Endodermal cell (in vitro differentiated cells): ENCODE measurements at regions not wholly inside any gene's neighbourhood (a gene's known extent, or its start where the extent isn't known, plus 50 kb on each side); places are given as distances from the start of the nearest gene placed in this dataset.

ENCODE experiments used
- DNase-seq: peaks from one replicate; pipeline ENCODE4 v3.0.0-alpha.2; 2017
- H3K27ac ChIP-seq: 2 replicates; pipeline ENCODE4 v1.5.1; 2013; ENCODE audit warnings: mild to moderate bottlenecking, low read depth, low read length, moderate library complexity
- H3K27me3 ChIP-seq: 2 replicates; pipeline ENCODE4 v1.6.1; 2013; ENCODE audit warnings: mild to moderate bottlenecking, low read length, moderate library complexity; ENCODE audit not compliant: insufficient read depth, control insufficient read depth, poor library complexity, severe bottlenecking
- H3K36me3 ChIP-seq: 2 replicates; pipeline ENCODE4 v1.7.0; 2013; ENCODE audit warnings: mild to moderate bottlenecking, low read length, moderate library complexity; ENCODE audit not compliant: control insufficient read depth, insufficient read depth
- H3K4me1 ChIP-seq: one replicate; pipeline ENCODE4 v1.7.0; 2013; ENCODE audit warnings: low read length; ENCODE audit not compliant: control insufficient read depth, insufficient read depth
- H3K4me3 ChIP-seq: 2 replicates; pipeline ENCODE4 v1.5.1; 2013; ENCODE audit warnings: mild to moderate bottlenecking, low read length, moderate library complexity
- H3K9ac ChIP-seq: 2 replicates; pipeline ENCODE4 v1.6.1; 2013; ENCODE audit warnings: mild to moderate bottlenecking, low read length, moderate library complexity; ENCODE audit not compliant: poor library complexity, severe bottlenecking; ENCODE audit errors: extremely low read depth
- H3K9me3 ChIP-seq: 2 replicates; pipeline ENCODE4 v1.6.1; 2013; ENCODE audit warnings: mild to moderate bottlenecking, low read length, moderate library complexity; ENCODE audit not compliant: control insufficient read depth
- H3K27ac Mint-ChIP-seq: 2 replicates; pipeline ENCODE4 v1.8.0; 2020; ENCODE audit warnings: mixed read lengths
- H3K27me3 Mint-ChIP-seq: 2 replicates; pipeline ENCODE4 v1.8.0; 2021; ENCODE audit warnings: mild to moderate bottlenecking, mixed read lengths; ENCODE audit not compliant: insufficient read depth
- H3K36me3 Mint-ChIP-seq: 2 replicates; pipeline ENCODE4 v1.8.0; 2020; ENCODE audit warnings: low read depth, mixed read lengths
- H3K4me1 Mint-ChIP-seq: 2 replicates; pipeline ENCODE4 v1.8.0; 2020; ENCODE audit warnings: mixed read lengths
- H3K4me3 Mint-ChIP-seq: 2 replicates; pipeline ENCODE4 v1.8.0; 2020; ENCODE audit warnings: mild to moderate bottlenecking, moderate library complexity, mixed read lengths
- H3K9me3 Mint-ChIP-seq: 2 replicates; pipeline ENCODE4 v1.8.0; 2020; ENCODE audit warnings: mild to moderate bottlenecking, mixed read lengths
- WGBS, 2 experiments: methylation state at CpG; one replicate each; pipeline versions ENCODE4 v1.1.5 to v1.1.7; 2013; ENCODE audit warnings: missing lambda C conversion rate in 2 of 2, mixed read lengths in 1 of 2; ENCODE audit not compliant: insufficient coverage in 1 of 2, insufficient read length in 1 of 2; 5-methylcytosine and 5-hydroxymethylcytosine counted together
- TF ChIP-seq, protein P1 (sequence below): fragments of 200-600 bp; sonication (generic); conservative IDR thresholded peaks from 2 replicates; pipeline ENCODE4 v1.5.0; 2021; ENCODE audit warnings: antibody characterized with exemption, mild to moderate bottlenecking

DNA sequence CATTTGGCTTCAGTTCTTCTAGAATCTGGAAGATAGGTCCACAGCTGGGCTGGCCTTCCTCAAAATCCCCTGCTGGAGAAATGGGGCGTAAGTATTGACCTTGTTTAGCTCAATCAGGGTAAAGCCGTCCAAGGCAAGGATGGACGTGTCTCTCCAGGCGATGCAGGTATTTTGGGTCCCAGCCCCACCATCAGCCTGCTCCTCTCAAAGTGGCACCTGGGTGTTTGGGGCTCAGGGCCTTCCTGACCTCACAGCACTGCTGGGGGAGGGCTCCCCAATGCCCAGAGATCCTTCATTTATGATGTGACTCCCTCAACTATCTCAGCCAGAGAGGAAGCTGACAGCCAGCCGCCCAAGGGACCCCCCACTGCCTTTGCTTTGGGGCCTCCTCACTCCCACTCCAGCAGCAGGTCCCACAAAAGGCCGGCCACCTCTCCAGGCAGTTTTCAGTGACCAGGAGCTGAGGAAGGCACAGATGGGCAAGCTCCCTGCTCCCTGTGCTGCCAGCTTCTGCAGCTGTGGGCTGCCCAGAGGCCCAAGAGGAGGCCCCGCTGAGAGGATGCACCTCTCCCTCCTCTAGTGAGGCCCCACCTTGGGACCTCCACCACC, 140.0 kb upstream of the TCERG1L start:
- H3K9me3 Mint-ChIP-seq: no peaks in the 10 kb centered on the region
- Histone ChIP-seq H3K9ac (no peak overlapping the region), H3K27ac (no peak overlapping the region), H3K4me1 (peaks cover 6% of the 10 kb centered on the region), H3K4me3 (no peak overlapping the region), H3K9me3 (no peaks in the 10 kb centered on the region), H3K36me3 (no peaks in the 10 kb centered on the region), H3K27me3 (peaks cover 9% of the 10 kb centered on the region)
- 93% methylated on average over 3 to 7 of the region's 7 CpGs for WGBS, 2 experiments
- H3K27ac Mint-ChIP-seq: no peak overlapping the region
- no peak overlapping the region for H3K4me3 Mint-ChIP-seq
- TF ChIP-seq, protein P1, sequence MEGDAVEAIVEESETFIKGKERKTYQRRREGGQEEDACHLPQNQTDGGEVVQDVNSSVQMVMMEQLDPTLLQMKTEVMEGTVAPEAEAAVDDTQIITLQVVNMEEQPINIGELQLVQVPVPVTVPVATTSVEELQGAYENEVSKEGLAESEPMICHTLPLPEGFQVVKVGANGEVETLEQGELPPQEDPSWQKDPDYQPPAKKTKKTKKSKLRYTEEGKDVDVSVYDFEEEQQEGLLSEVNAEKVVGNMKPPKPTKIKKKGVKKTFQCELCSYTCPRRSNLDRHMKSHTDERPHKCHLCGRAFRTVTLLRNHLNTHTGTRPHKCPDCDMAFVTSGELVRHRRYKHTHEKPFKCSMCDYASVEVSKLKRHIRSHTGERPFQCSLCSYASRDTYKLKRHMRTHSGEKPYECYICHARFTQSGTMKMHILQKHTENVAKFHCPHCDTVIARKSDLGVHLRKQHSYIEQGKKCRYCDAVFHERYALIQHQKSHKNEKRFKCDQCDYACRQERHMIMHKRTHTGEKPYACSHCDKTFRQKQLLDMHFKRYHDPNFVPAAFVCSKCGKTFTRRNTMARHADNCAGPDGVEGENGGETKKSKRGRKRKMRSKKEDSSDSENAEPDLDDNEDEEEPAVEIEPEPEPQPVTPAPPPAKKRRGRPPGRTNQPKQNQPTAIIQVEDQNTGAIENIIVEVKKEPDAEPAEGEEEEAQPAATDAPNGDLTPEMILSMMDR: peak; percentile 13
- peak; percentile 26 for DNase-seq
- H3K36me3 Mint-ChIP-seq: no peaks in the 10 kb centered on the region
- H3K4me1 Mint-ChIP-seq: peaks cover 4% of the 10 kb centered on the region
- H3K27me3 Mint-ChIP-seq: peaks cover 8% of the 10 kb centered on the region

DNA sequence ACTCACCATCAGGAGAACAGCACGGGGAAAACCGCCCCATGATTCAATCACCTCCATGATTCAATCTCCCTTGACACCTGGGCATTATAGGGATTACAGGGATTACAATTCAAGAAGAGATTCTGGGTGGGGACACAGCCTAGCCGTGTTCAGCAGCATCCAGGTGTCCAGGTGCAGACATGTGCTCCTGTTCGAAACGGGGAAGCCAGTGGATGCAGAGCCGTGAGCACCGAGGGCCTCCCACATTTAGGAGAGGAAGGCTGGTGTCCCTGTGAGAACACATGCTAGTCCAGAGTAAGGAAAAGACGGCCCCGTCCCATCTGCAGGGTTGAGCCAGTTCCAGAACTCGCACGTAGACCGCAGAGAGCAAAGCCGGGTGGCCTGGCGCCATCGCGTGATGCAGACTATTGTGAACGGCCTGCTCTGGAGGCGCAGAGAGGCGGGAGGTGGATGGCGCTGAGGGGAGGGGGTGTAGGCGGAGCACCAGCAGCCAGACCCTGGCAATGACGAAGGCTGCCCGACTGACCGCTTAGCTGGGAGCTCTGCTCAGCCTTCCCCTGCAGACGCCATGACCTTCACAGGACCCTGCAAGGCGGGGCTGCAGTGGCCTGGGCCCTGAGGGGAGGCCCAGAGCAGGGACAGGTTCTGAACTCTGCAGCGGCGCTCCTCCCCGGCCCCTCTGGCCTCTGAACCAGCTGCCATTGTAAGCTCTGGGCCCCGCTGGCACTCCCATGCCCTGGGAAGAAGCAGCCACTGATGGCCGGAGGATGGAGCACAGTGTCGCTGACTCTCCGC, 141.6 kb upstream of the TCERG1L start:
- Histone ChIP-seq H3K4me1 (peaks cover 6% of the 10 kb centered on the region), H3K27ac (peak overlapping the region; percentile 66), H3K9me3 (no peaks in the 10 kb centered on the region), H3K27me3 (peaks cover 9% of the 10 kb centered on the region), H3K9ac (no peak overlapping the region), H3K36me3 (no peaks in the 10 kb centered on the region), H3K4me3 (no peak overlapping the region)
- Mint-ChIP-seq H3K4me3 (peak overlapping the region; percentile 62), H3K4me1 (peaks cover 4% of the 10 kb centered on the region), H3K27me3 (peaks cover 10% of the 10 kb centered on the region), H3K27ac (peak overlapping the region; percentile 74), H3K36me3 (no peaks in the 10 kb centered on the region), H3K9me3 (no peaks in the 10 kb centered on the region)
- DNase-seq: peak; percentile 92
- WGBS, 2 experiments: 51 to 75% methylated on average over 11 to 33 of the region's 33 CpGs
- TF ChIP-seq, protein P1: no peak

DNA sequence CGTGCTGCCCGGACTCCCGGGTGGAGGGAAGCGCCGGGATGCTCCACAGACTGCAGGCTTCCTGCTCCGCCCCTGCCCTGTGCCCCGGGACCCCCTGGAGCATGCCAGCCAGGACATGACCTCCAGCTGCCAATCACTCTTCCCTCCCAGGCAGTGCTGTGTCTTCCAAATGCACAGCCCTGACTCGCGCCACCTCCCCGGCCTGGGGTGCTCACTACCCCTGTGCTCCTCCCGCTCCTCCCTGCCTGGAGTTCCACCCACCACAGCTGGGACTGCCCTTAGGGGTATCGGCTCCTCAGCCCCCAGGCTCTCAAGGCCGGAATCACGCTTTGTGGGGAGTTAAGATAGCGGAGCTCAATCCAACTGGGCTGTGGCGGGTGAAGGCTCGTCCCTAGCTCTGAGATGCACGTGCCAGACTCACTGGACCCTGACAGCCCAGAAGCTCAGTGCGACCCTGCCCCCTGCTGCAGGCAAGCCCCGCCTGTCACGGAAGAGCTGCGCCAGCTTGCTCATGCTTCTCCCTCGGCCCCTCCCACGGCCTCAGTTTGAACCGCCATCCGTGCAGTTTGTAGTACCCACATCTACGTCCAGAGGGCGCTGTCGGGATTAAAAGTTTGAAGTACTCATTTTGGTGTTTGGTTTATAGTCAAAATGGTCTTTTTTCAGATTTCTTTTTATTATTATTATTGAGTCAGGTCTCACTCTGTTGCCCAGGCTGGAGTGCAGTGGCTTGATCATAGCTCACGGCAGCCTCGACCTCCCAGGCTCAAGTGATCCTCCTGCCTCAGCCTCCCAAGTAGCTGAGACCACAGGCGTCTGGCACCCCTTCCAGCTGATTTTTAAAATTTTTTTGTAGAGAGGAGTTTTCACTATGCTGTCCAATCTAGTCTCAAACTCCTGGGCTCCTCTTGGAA, 142.5 kb upstream of the TCERG1L start:
- Mint-ChIP-seq H3K27ac (no peak overlapping the region), H3K36me3 (no peaks in the 10 kb centered on the region), H3K9me3 (no peaks in the 10 kb centered on the region), H3K27me3 (peaks cover 10% of the 10 kb centered on the region), H3K4me3 (peak overlapping the region; percentile 62), H3K4me1 (peaks cover 4% of the 10 kb centered on the region)
- Histone ChIP-seq H3K9me3 (no peaks in the 10 kb centered on the region), H3K36me3 (no peaks in the 10 kb centered on the region), H3K27ac (peak overlapping the region; percentile 66), H3K9ac (no peak overlapping the region), H3K27me3 (peaks cover 9% of the 10 kb centered on the region), H3K4me3 (peak overlapping the region; percentile 68), H3K4me1 (peaks cover 6% of the 10 kb centered on the region)
- TF ChIP-seq, protein P1: peak; percentile 98
- WGBS, 2 experiments: 28 to 30% methylated on average over 14 to 31 of the region's 32 CpGs
- peak; percentile 98 for DNase-seq
